Pulmonary artery endothelial cell (primary cell): ENCODE measurements at regions not wholly inside any gene's neighbourhood (a gene's known extent, or its start where the extent isn't known, plus 50 kb on each side); places are given as distances from the start of the nearest gene placed in this dataset.
"Not testable (repeated sequence)": the region's sequence is repeated elsewhere in the genome, so short reads cannot be mapped to it uniquely, and the experiment has no call there.

Experiments used
- DNase-seq: peaks from one replicate; pipeline ENCODE4 v3.0.0-alpha.2; 2011; ENCODE audit warnings: low read depth, low spot score

- DNase-seq: no peak
Measured at GRCh38 chr7:55303220-55303619, 61.9 kb upstream of the LANCL2 start.

- DNase-seq: no peak
Measured at GRCh38 chr7:55304018-55304762, 60.9 kb upstream of the LANCL2 start.

- DNase-seq: no peak
Measured at GRCh38 chr7:55305135-55305534, 60.0 kb upstream of the LANCL2 start.

GRCh38 chr7:55306331-55306730, 58.8 kb upstream of the LANCL2 start:
- DNase-seq: no peak

- no peak for DNase-seq
Measured at GRCh38 chr7:55307123-55307916, 57.8 kb upstream of the LANCL2 start.

- DNase-seq: no peak
Measured at GRCh38 chr7:55308186-55308929, 56.8 kb upstream of the LANCL2 start.

GRCh38 chr7:55309040-55309991, 55.8 kb upstream of the LANCL2 start:
- no peak for DNase-seq

- DNase-seq: no peak
Measured at GRCh38 chr7:55310287-55311025, 54.7 kb upstream of the LANCL2 start.

- not testable (repeated sequence) for DNase-seq
Measured at GRCh38 chr7:55311892-55312291, 53.2 kb upstream of the LANCL2 start.

- DNase-seq: not testable (repeated sequence)
Measured at GRCh38 chr7:55313671-55314070, 51.5 kb upstream of the LANCL2 start.

- DNase-seq: no peak
Measured at GRCh38 chr7:55314967-55315366, 50.2 kb upstream of the LANCL2 start.
